ENCODE measurements at regions not wholly inside any gene's neighbourhood (a gene's known extent, or its start where the extent isn't known, plus 50 kb on each side); places are given as distances from the start of the nearest gene placed in this dataset.

- no peak for TF ChIP-seq CTCF (IDR thresholded peaks at IDR 0.05)
- TF ChIP-seq USF1 (IDR thresholded peaks at IDR 0.05; ENCODE audit: borderline replicate concordance, low read depth): no peak
- TF ChIP-seq, protein P1, sequence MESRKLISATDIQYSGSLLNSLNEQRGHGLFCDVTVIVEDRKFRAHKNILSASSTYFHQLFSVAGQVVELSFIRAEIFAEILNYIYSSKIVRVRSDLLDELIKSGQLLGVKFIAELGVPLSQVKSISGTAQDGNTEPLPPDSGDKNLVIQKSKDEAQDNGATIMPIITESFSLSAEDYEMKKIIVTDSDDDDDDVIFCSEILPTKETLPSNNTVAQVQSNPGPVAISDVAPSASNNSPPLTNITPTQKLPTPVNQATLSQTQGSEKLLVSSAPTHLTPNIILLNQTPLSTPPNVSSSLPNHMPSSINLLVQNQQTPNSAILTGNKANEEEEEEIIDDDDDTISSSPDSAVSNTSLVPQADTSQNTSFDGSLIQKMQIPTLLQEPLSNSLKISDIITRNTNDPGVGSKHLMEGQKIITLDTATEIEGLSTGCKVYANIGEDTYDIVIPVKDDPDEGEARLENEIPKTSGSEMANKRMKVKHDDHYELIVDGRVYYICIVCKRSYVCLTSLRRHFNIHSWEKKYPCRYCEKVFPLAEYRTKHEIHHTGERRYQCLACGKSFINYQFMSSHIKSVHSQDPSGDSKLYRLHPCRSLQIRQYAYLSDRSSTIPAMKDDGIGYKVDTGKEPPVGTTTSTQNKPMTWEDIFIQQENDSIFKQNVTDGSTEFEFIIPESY (IDR thresholded peaks at IDR 0.05; ENCODE audit: borderline replicate concordance, low read depth): no peak
- no peak for TF ChIP-seq EZH2phosphoT487 (IDR thresholded peaks at IDR 0.05; ENCODE audit: borderline replicate concordance, low read depth)
- TF ChIP-seq REST (IDR thresholded peaks at IDR 0.05; ENCODE audit: low read depth, low read length): no peak
- no peak for TF ChIP-seq EP300 (IDR thresholded peaks at IDR 0.05; ENCODE audit: borderline replicate concordance in 1 of 2, low read depth in 1 of 2, low read length in 1 of 2)
- no peak for TF ChIP-seq JUND (IDR thresholded peaks at IDR 0.05)
- TF ChIP-seq RAD21 (IDR thresholded peaks at IDR 0.05; ENCODE audit: low read length): no peak
- no peak for TF ChIP-seq RFX5 (IDR thresholded peaks at IDR 0.05; ENCODE audit: low read length)
These were observed 1115.0 kb downstream of the IGSF11 start for GRCh38 chr3:117919621-117920020.
